ENCODE measurements at regions not wholly inside any gene's neighbourhood (a gene's known extent, or its start where the extent isn't known, plus 50 kb on each side); places are given as distances from the start of the nearest gene placed in this dataset.

- Histone ChIP-seq H3K4me3 (no peak overlapping the region), H4K20me1 (no peaks in the 10 kb centered on the region), H3K27me3 (no peaks in the 10 kb centered on the region), H3K36me3 (no peaks in the 10 kb centered on the region), H3K9me3 (replicated peaks in 1 of 11) (peaks cover 29 to 36% (median 31%) of the 10 kb centered on the region in 11 experiments), H3K9ac (no peak overlapping the region), H3K4me2 (no peak overlapping the region), H3K27ac (no peak overlapping the region), H3K4me1 (no peaks in the 10 kb centered on the region)
- TF ChIP-seq Cebpa-rat (IDR thresholded peaks at IDR 0.05) = no peak
Measured at GRCh38 chr20:55761797-55762196, 243.5 kb downstream of the CBLN4 start.

GRCh38 chr20:55761100-55761499 is 244.2 kb downstream of the CBLN4 start:
- H3K9ac ChIP-seq = no peak overlapping the region
- H3K4me3 ChIP-seq = no peak overlapping the region
- TF ChIP-seq Cebpa-rat (IDR thresholded peaks at IDR 0.05) = no peak
- H3K4me2 ChIP-seq = no peak overlapping the region
- no peaks in the 10 kb centered on the region for H4K20me1 ChIP-seq
- H3K9me3 ChIP-seq (replicated peaks in 1 of 11) = peaks cover 26 to 33% (median 29%) of the 10 kb centered on the region in 11 experiments
- H3K27ac ChIP-seq = no peak overlapping the region
- no peaks in the 10 kb centered on the region for H3K4me1 ChIP-seq
- no peaks in the 10 kb centered on the region for H3K27me3 ChIP-seq
- H3K36me3 ChIP-seq = no peaks in the 10 kb centered on the region

- no peak overlapping the region for H3K4me2 ChIP-seq
- no peak overlapping the region for H3K4me3 ChIP-seq
- no peak overlapping the region for H3K27ac ChIP-seq
- H3K9me3 ChIP-seq (replicated peaks in 1 of 11) = peaks cover 21 to 28% (median 25%) of the 10 kb centered on the region in 11 experiments
- H3K4me1 ChIP-seq = no peaks in the 10 kb centered on the region
- H3K36me3 ChIP-seq = no peaks in the 10 kb centered on the region
- no peaks in the 10 kb centered on the region for H3K27me3 ChIP-seq
- TF ChIP-seq Cebpa-rat (IDR thresholded peaks at IDR 0.05) = no peak
- no peak overlapping the region for H3K9ac ChIP-seq
- no peaks in the 10 kb centered on the region for H4K20me1 ChIP-seq
Measured at GRCh38 chr20:55760586-55760985, 244.7 kb downstream of the CBLN4 start.

- Histone ChIP-seq H3K4me2 (no peak overlapping the region), H3K9ac (no peak overlapping the region), H4K20me1 (no peaks in the 10 kb centered on the region), H3K27me3 (no peaks in the 10 kb centered on the region), H3K4me1 (no peaks in the 10 kb centered on the region), H3K36me3 (no peaks in the 10 kb centered on the region), H3K9me3 (replicated peaks in 1 of 11) (no peaks in the 10 kb centered on the region), H3K27ac (no peak overlapping the region), H3K4me3 (no peak overlapping the region)
- TF ChIP-seq Cebpa-rat (IDR thresholded peaks at IDR 0.05) = no peak
Measured at GRCh38 chr20:55755861-55756260, 249.5 kb downstream of the CBLN4 start.

- Histone ChIP-seq H3K4me2 (no peak overlapping the region), H3K4me1 (no peaks in the 10 kb centered on the region), H3K4me3 (no peak overlapping the region), H3K27me3 (no peaks in the 10 kb centered on the region), H3K9ac (no peak overlapping the region), H3K9me3 (replicated peaks in 1 of 11) (no peaks in the 10 kb centered on the region), H4K20me1 (no peaks in the 10 kb centered on the region), H3K36me3 (no peaks in the 10 kb centered on the region), H3K27ac (no peak overlapping the region)
- TF ChIP-seq Cebpa-rat (IDR thresholded peaks at IDR 0.05) = no peak
Measured at GRCh38 chr20:55755411-55755810, 249.9 kb downstream of the CBLN4 start.

- H3K36me3 ChIP-seq = no peaks in the 10 kb centered on the region
- H3K27ac ChIP-seq = no peak overlapping the region
- no peak overlapping the region for H3K4me2 ChIP-seq
- no peak overlapping the region for H3K4me3 ChIP-seq
- no peaks in the 10 kb centered on the region for H3K4me1 ChIP-seq
- H3K9me3 ChIP-seq (replicated peaks in 1 of 11) = no peaks in the 10 kb centered on the region
- no peaks in the 10 kb centered on the region for H4K20me1 ChIP-seq
- H3K27me3 ChIP-seq = no peaks in the 10 kb centered on the region
- H3K9ac ChIP-seq = no peak overlapping the region
- no peak for TF ChIP-seq Cebpa-rat (IDR thresholded peaks at IDR 0.05)
Measured at GRCh38 chr20:55746723-55747122, 258.6 kb downstream of the CBLN4 start.

- Histone ChIP-seq H3K9me3 (replicated peaks in 1 of 11) (no peaks in the 10 kb centered on the region), H3K4me1 (no peaks in the 10 kb centered on the region), H3K27ac (no peak overlapping the region), H4K20me1 (no peaks in the 10 kb centered on the region), H3K4me2 (no peak overlapping the region), H3K9ac (no peak overlapping the region), H3K4me3 (no peak overlapping the region), H3K36me3 (no peaks in the 10 kb centered on the region), H3K27me3 (no peaks in the 10 kb centered on the region)
- TF ChIP-seq Cebpa-rat (IDR thresholded peaks at IDR 0.05) = no peak
Measured at GRCh38 chr20:55745840-55746239, 259.5 kb downstream of the CBLN4 start.

- Histone ChIP-seq H3K9me3 (replicated peaks in 1 of 11) (no peaks in the 10 kb centered on the region), H3K27ac (no peak overlapping the region), H3K4me2 (no peak overlapping the region), H3K4me3 (no peak overlapping the region), H3K27me3 (no peaks in the 10 kb centered on the region), H3K4me1 (no peaks in the 10 kb centered on the region), H4K20me1 (no peaks in the 10 kb centered on the region), H3K36me3 (no peaks in the 10 kb centered on the region), H3K9ac (no peak overlapping the region)
- TF ChIP-seq Cebpa-rat (IDR thresholded peaks at IDR 0.05) = no peak
Measured at GRCh38 chr20:55744896-55745295, 260.4 kb downstream of the CBLN4 start.

GRCh38 chr20:55741801-55742200 is 263.5 kb downstream of the CBLN4 start:
- Histone ChIP-seq H3K4me3 (no peak overlapping the region), H3K36me3 (no peaks in the 10 kb centered on the region), H3K4me1 (no peaks in the 10 kb centered on the region), H3K9ac (no peak overlapping the region), H3K9me3 (replicated peaks in 1 of 11) (no peaks in the 10 kb centered on the region), H3K27me3 (no peaks in the 10 kb centered on the region), H3K27ac (no peak overlapping the region), H4K20me1 (no peaks in the 10 kb centered on the region), H3K4me2 (no peak overlapping the region)
- no peak for TF ChIP-seq Cebpa-rat (IDR thresholded peaks at IDR 0.05)

- H4K20me1 ChIP-seq = no peaks in the 10 kb centered on the region
- no peak overlapping the region for H3K4me3 ChIP-seq
- H3K4me2 ChIP-seq = no peak overlapping the region
- no peaks in the 10 kb centered on the region for H3K9me3 ChIP-seq (replicated peaks in 1 of 11)
- H3K9ac ChIP-seq = no peak overlapping the region
- no peak for TF ChIP-seq Cebpa-rat (IDR thresholded peaks at IDR 0.05)
- no peaks in the 10 kb centered on the region for H3K36me3 ChIP-seq
- no peaks in the 10 kb centered on the region for H3K4me1 ChIP-seq
- H3K27ac ChIP-seq = no peak overlapping the region
- no peaks in the 10 kb centered on the region for H3K27me3 ChIP-seq
Measured at GRCh38 chr20:55740076-55740475, 265.2 kb downstream of the CBLN4 start.

- H3K27ac ChIP-seq = no peak overlapping the region
- no peaks in the 10 kb centered on the region for H3K27me3 ChIP-seq
- no peaks in the 10 kb centered on the region for H3K4me1 ChIP-seq
- H3K4me3 ChIP-seq = no peak overlapping the region
- H3K9ac ChIP-seq = no peak overlapping the region
- H3K9me3 ChIP-seq (replicated peaks in 1 of 11) = peaks cover 0 to 7% (median 0%) of the 10 kb centered on the region in 11 experiments; a peak in 4 of 22 replicates
- no peaks in the 10 kb centered on the region for H3K36me3 ChIP-seq
- no peak for TF ChIP-seq Cebpa-rat (IDR thresholded peaks at IDR 0.05)
- H3K4me2 ChIP-seq = no peak overlapping the region
- no peaks in the 10 kb centered on the region for H4K20me1 ChIP-seq
Measured at GRCh38 chr20:55730321-55730720, 275.0 kb downstream of the CBLN4 start.

Data from BLaER1 treated with 17β-estradiol and CSF1 and Interleukin-3, amounts not matched to agents 10 nM and 100 nM (cell line).